GM18511 (cell line): ENCODE measurements at regions not wholly inside any gene's neighbourhood (a gene's known extent, or its start where the extent isn't known, plus 50 kb on each side); places are given as distances from the start of the nearest gene placed in this dataset.

Experiments used
- ATAC-seq: cut with Tn5 transposase; IDR thresholded peaks from one replicate; pipeline ENCODE4 v1.9.1; 2021; ENCODE audit warnings: mild to moderate bottlenecking, moderate library complexity; ENCODE audit not compliant: unreplicated experiment

GRCh38 chr14:71201840-71202239 lies 294.6 kb downstream of the PCNX1 start:
- no peak for ATAC-seq

GRCh38 chr14:71202881-71203280 lies 295.6 kb downstream of the PCNX1 start:
- no peak for ATAC-seq

GRCh38 chr14:71203306-71203705 lies 296.0 kb downstream of the PCNX1 start:
- no peak for ATAC-seq

GRCh38 chr14:71204231-71204630 lies 297.0 kb downstream of the PCNX1 start:
- ATAC-seq: no peak

- ATAC-seq: no peak
Measured at GRCh38 chr14:71204768-71205167, 297.5 kb downstream of the PCNX1 start.

GRCh38 chr14:71206123-71206522 lies 298.9 kb downstream of the PCNX1 start:
- ATAC-seq: no peak

- ATAC-seq: no peak
Measured at GRCh38 chr14:71206766-71207371, 299.6 kb downstream of the PCNX1 start.

GRCh38 chr14:71208702-71209357 lies 301.6 kb downstream of the PCNX1 start:
- ATAC-seq: no peak

- ATAC-seq: no peak
Measured at GRCh38 chr14:71209888-71210287, 302.6 kb downstream of the PCNX1 start.

- ATAC-seq: no peak
Measured at GRCh38 chr14:71212093-71212492, 304.8 kb downstream of the PCNX1 start.

GRCh38 chr14:71212683-71213107 lies 305.4 kb downstream of the PCNX1 start:
- no peak for ATAC-seq

GRCh38 chr14:71214241-71214640 lies 307.0 kb downstream of the PCNX1 start:
- ATAC-seq: no peak

- ATAC-seq: no peak
Measured at GRCh38 chr14:71220462-71220861, 313.2 kb downstream of the PCNX1 start.

GRCh38 chr14:71221119-71221518 lies 313.9 kb downstream of the PCNX1 start:
- no peak for ATAC-seq

- ATAC-seq: no peak
Measured at GRCh38 chr14:71225113-71225512, 317.9 kb downstream of the PCNX1 start.

GRCh38 chr14:71228711-71229110 lies 321.5 kb downstream of the PCNX1 start:
- no peak for ATAC-seq

- no peak for ATAC-seq
Measured at GRCh38 chr14:71229875-71230274, 322.6 kb downstream of the PCNX1 start.

- no peak for ATAC-seq
Measured at GRCh38 chr14:71230897-71231296, 323.6 kb downstream of the PCNX1 start.

GRCh38 chr14:71231521-71232393 lies 324.5 kb downstream of the PCNX1 start:
- peak; percentile 65 for ATAC-seq

GRCh38 chr14:71232506-71232905 lies 325.2 kb downstream of the PCNX1 start:
- no peak for ATAC-seq

- ATAC-seq: no peak
Measured at GRCh38 chr14:71235875-71236274, 328.6 kb downstream of the PCNX1 start.

GRCh38 chr14:71236487-71236886 lies 329.2 kb downstream of the PCNX1 start:
- no peak for ATAC-seq
